Keratinocyte (primary cell): ENCODE measurements at regions not wholly inside any gene's neighbourhood (a gene's known extent, or its start where the extent isn't known, plus 50 kb on each side); places are given as distances from the start of the nearest gene placed in this dataset.

Experiments used
- CTCF ChIP-seq, 3 experiments: IDR thresholded peaks in 1 of 3; conservative IDR thresholded peaks in 1 of 3; optimal IDR thresholded peaks in 1 of 3; 2 replicates in 2 of 3; 3 replicates in 1 of 3; pipeline versions ENCODE3 to v1.5.1; 2011; ENCODE audit warnings: low read length in 3 of 3, mild to moderate bottlenecking in 3 of 3, moderate library complexity in 2 of 3, control low read depth in 1 of 3, inconsistent platforms in 1 of 3; ENCODE audit not compliant: insufficient read depth in 2 of 3; ENCODE audit errors: extremely low read depth in 1 of 3
- EZH2 ChIP-seq: IDR thresholded peaks from one replicate; pipeline ENCODE4 v1.6.1; 2012; ENCODE audit warnings: inconsistent platforms, mild to moderate bottlenecking, low read length, moderate library complexity

GRCh38 chr18:27717250-27717649 is 459.7 kb downstream of the CDH2 start:
- TF ChIP-seq CTCF (optimal IDR thresholded peaks at IDR 0.05 in 1 of 3, IDR thresholded peaks at IDR 0.05 in 1 of 3, conservative IDR thresholded peaks at IDR 0.05 in 1 of 3; ENCODE audit: extremely low read depth in 1 of 3, insufficient read depth in 2 of 3, low read length in 3 of 3): no peak
- TF ChIP-seq EZH2: no peak
